HepG2 (cell line): ENCODE measurements at regions not wholly inside any gene's neighbourhood (a gene's known extent, or its start where the extent isn't known, plus 50 kb on each side); places are given as distances from the start of the nearest gene placed in this dataset.
A peak's percentile ranks its signal among the peaks of the same experiment; 100 is the strongest.

Experiments
- ATAC-seq: fragments of 200-7000 bp; cut with Tn5 transposase; 3 replicates; pipeline ENCODE4 v1.9.1; 2020; ENCODE audit warnings: mild to moderate bottlenecking, moderate library complexity
- BruUV-seq: library from RNA; stranded (reverse); fragments of 400-500 nt; replicated peaks from 2 replicates; lab custom pipeline; 2021; lab: Mats Ljungman, UMichigan
- CTCF ChIA-PET: fragments of 300-600 bp; formaldehyde crosslinking; extraction: SDS; loops from one replicate; lab custom pipeline; 2021; ENCODE audit warnings: low total read pairs, inconsistent platforms, low intra/inter-chr PET ratio; lab: Yijun Ruan, JAX
- POLR2A ChIA-PET: fragments of 350-600 bp; sonication (Branson Sonifier 250); formaldehyde crosslinking; loops from one replicate; lab custom pipeline; 2020; ENCODE audit warnings: antibody characterized with exemption, inconsistent platforms; lab: Yijun Ruan, JAX
- DNase-seq: peaks from one replicate; pipeline ENCODE4 v3.0.0-alpha.2; 2015; ENCODE audit warnings: low spot score
- FAIRE-seq: peaks from 3 replicates; lab custom pipeline; 2011; peaks lifted over from hg19 to GRCh38; lab: Jason Lieb, UNC
- H2AFZ ChIP-seq: one replicate; pipeline ENCODE4 v1.6.1; 2011; ENCODE audit warnings: low read length, inconsistent platforms
- H3K27ac ChIP-seq: fragments of 300-600 bp; 3 replicates; pipeline ENCODE4 v1.8.0; 2011; ENCODE audit warnings: mixed run types, mild to moderate bottlenecking, mixed read lengths, low read length, inconsistent platforms; ENCODE audit not compliant: insufficient read depth; ENCODE audit errors: extremely low read length
- H3K27me3 ChIP-seq, 2 experiments: fragments of 200-600 bp in 1 of 2; 2 replicates in 1 of 2; 3 replicates in 1 of 2; pipeline versions ENCODE4 v1.6.0 to v1.8.0; 2011; ENCODE audit warnings: low read length in 2 of 2, mild to moderate bottlenecking in 2 of 2, moderate library complexity in 2 of 2, inconsistent platforms in 1 of 2; ENCODE audit not compliant: insufficient read depth in 2 of 2, control insufficient read depth in 1 of 2
- H3K36me3 ChIP-seq, 2 experiments: fragments of 200-600 bp in 1 of 2; replicated peaks in 1 of 2; 2 replicates in 1 of 2; 3 replicates in 1 of 2; pipeline versions ENCODE4 v1.5.1 to v1.8.0; 2011; ENCODE audit warnings: low read length in 2 of 2, inconsistent platforms in 1 of 2; ENCODE audit not compliant: insufficient read depth in 2 of 2, control insufficient read depth in 1 of 2
- H3K4me1 ChIP-seq: 2 replicates; pipeline ENCODE4 v1.5.1; 2012; ENCODE audit warnings: low read length, inconsistent platforms; ENCODE audit not compliant: insufficient read depth
- H3K4me2 ChIP-seq: 2 replicates; pipeline ENCODE4 v1.6.0; 2011; ENCODE audit warnings: low read depth, low read length, inconsistent platforms
- H3K4me3 ChIP-seq, 3 experiments: fragments of 200-600 bp in 1 of 3; sonication (generic), shearing (Covaris generic) in 1 of 3; replicated peaks in 1 of 3; 2 replicates each; pipeline ENCODE4 v1.5.1; 2011 to 2016; ENCODE audit warnings: low read length in 3 of 3, inconsistent platforms in 2 of 3, low read depth in 2 of 3, mild to moderate bottlenecking in 2 of 3, control low read depth in 1 of 3, mixed read lengths in 1 of 3; ENCODE audit not compliant: insufficient read depth in 1 of 3
- H3K79me2 ChIP-seq: one replicate; pipeline ENCODE4 v1.6.1; 2011; ENCODE audit warnings: low read length, inconsistent platforms; ENCODE audit not compliant: insufficient read depth
- H3K9ac ChIP-seq: 2 replicates; pipeline ENCODE4 v1.6.0; 2011; ENCODE audit warnings: mild to moderate bottlenecking, low read depth, low read length, inconsistent platforms; ENCODE audit not compliant: insufficient read depth
- H3K9me3 ChIP-seq: 2 replicates; pipeline ENCODE4 v1.5.1; 2012; ENCODE audit warnings: mild to moderate bottlenecking, low read length
- H4K20me1 ChIP-seq: 2 replicates; pipeline ENCODE4 v1.6.0; 2011; ENCODE audit warnings: inconsistent platforms, mild to moderate bottlenecking, low read length, moderate library complexity; ENCODE audit not compliant: insufficient read depth
- CREB1 ChIP-seq, 2 experiments: fragments of 450-650 bp in 1 of 2; IDR thresholded peaks; 2 replicates each; pipeline ENCODE4 v1.6.1; 2016 to 2017; ENCODE audit warnings: control low read depth in 1 of 2, mild to moderate bottlenecking in 1 of 2, missing compliant biosample characterization in 1 of 2, missing genetic modification characterization in 1 of 2
- HINFP ChIP-seq: sonication (generic); formaldehyde crosslinking; IDR thresholded peaks from 2 replicates; pipeline ENCODE4 v1.4.0; 2020; ENCODE audit warnings: low read depth, mild to moderate bottlenecking, missing genetic modification reagents
- KLF16 ChIP-seq, 2 experiments: sonication (generic) in 1 of 2; formaldehyde crosslinking in 1 of 2; IDR thresholded peaks; 2 replicates each; pipeline versions ENCODE4 v1.6.1 to v1.8.0; 2016 to 2023; ENCODE audit warnings: missing genetic modification reagents in 2 of 2, missing compliant biosample characterization in 1 of 2
- SIN3B ChIP-seq: fragments of 150-350 bp; IDR thresholded peaks from 2 replicates; pipeline ENCODE4 v1.6.1; 2014; ENCODE audit warnings: low read length
- ZNF609 ChIP-seq: sonication (generic); formaldehyde crosslinking; IDR thresholded peaks from 2 replicates; pipeline ENCODE4 v1.4.0; 2020; ENCODE audit warnings: mild to moderate bottlenecking, missing genetic modification reagents, borderline replicate concordance
- WGBS: methylation state at CpG from one replicate; pipeline ENCODE4 v1.1.6; 2017; ENCODE audit warnings: low lambda C conversion rate; 5-methylcytosine and 5-hydroxymethylcytosine counted together
- in situ Hi-C: cut with HindIII; loops from 2 replicates; pipeline ENCODE4 v1.10.0; 2017; ENCODE audit warnings: low pct_unique_long_range_greater_than_20kb; ENCODE audit not compliant: extremely low pct_ligation_motif_present
- intact Hi-C: fragments of 100-400 bp; cut with micrococcal nuclease; formaldehyde crosslinking; loops from one replicate; pipeline ENCODE4 v1.10.0; 2022; ENCODE audit not compliant: unreplicated experiment

- no peaks in the 10 kb centered on the region for H3K9me3 ChIP-seq
- BruUV-seq = no TSS peak
- ATAC-seq = no peak
- H3K27ac ChIP-seq = no peak overlapping the region
- TF ChIP-seq KLF16 (CRISPR knock-in tag; IDR thresholded peaks at IDR 0.05) = no peak
- H3K4me1 ChIP-seq = no peaks in the 10 kb centered on the region
- 93% methylated on average over 1 of the region's 1 CpG for WGBS
- no peaks in the 10 kb centered on the region for H3K79me2 ChIP-seq
- in situ Hi-C loops = no loop called here
- no peak overlapping the region for H3K9ac ChIP-seq
- H2AFZ ChIP-seq = no peak overlapping the region
- no peak overlapping the region for H3K4me2 ChIP-seq
- intact Hi-C loops = no loop called here
- no peaks in the 10 kb centered on the region for H3K27me3 ChIP-seq
- no peaks in the 10 kb centered on the region for H3K36me3 ChIP-seq
- no peak for FAIRE-seq
- POLR2A ChIA-PET = no interaction called here
- CTCF ChIA-PET = no interaction called here
- H3K4me3 ChIP-seq = no peak overlapping the region
- no peak for DNase-seq
- H4K20me1 ChIP-seq = no peaks in the 10 kb centered on the region
Observed at GRCh38 chr1:222420633-222421032, 127.3 kb downstream of the HHIPL2 start.

GRCh38 chr1:222418654-222419053 is 129.2 kb downstream of the HHIPL2 start:
- CTCF ChIA-PET = no interaction called here
- no peak for DNase-seq
- H3K27me3 ChIP-seq = no peaks in the 10 kb centered on the region
- 0 out of 2 replicates have a peak, but pooled peaks have one; percentile 19 for TF ChIP-seq CREB1 (IDR thresholded peaks at IDR 0.05)
- no peak for TF ChIP-seq CREB1 (CRISPR knock-in tag; IDR thresholded peaks at IDR 0.05)
- TF ChIP-seq SIN3B = no peak
- no peak for TF ChIP-seq ZNF609 (CRISPR knock-in tag)
- TF ChIP-seq HINFP (CRISPR knock-in tag) = no peak
- no peaks in the 10 kb centered on the region for H4K20me1 ChIP-seq
- no peak overlapping the region for H2AFZ ChIP-seq
- ATAC-seq = no peak
- no peak for FAIRE-seq
- POLR2A ChIA-PET = no interaction called here
- no peak overlapping the region for H3K4me2 ChIP-seq
- intact Hi-C loops = loop anchor here (5.0 kb wide), 1 partner anchor 1356 kb away; no protein-coding TSS in a partner anchor
- no peaks in the 10 kb centered on the region for H3K36me3 ChIP-seq
- WGBS = 0% methylated on average over 1 of the region's 1 CpG
- no peak overlapping the region for H3K9ac ChIP-seq
- in situ Hi-C loops = no loop called here
- no peaks in the 10 kb centered on the region for H3K4me1 ChIP-seq
- H3K4me3 ChIP-seq = no peak overlapping the region
- H3K27ac ChIP-seq = no peak overlapping the region
- no peaks in the 10 kb centered on the region for H3K9me3 ChIP-seq
- no TSS peak for BruUV-seq
- H3K79me2 ChIP-seq = no peaks in the 10 kb centered on the region
